H1 (cell line): ENCODE measurements at regions not wholly inside any gene's neighbourhood (a gene's known extent, or its start where the extent isn't known, plus 50 kb on each side); places are given as distances from the start of the nearest gene placed in this dataset.

Experiments used
- CTCF ChIP-seq, 3 experiments: IDR thresholded peaks; 1 replicate in 2 of 3; 2 replicates in 1 of 3; pipeline versions ENCODE4 v1.5.1 to v1.6.1; 2011; ENCODE audit warnings: low read length in 3 of 3, mild to moderate bottlenecking in 3 of 3, inconsistent platforms in 2 of 3, low read depth in 1 of 3, moderate library complexity in 1 of 3; ENCODE audit not compliant: insufficient read depth in 1 of 3; ENCODE audit errors: control extremely low read depth in 1 of 3
- TCF12 ChIP-seq: IDR thresholded peaks from 2 replicates; pipeline ENCODE4 v1.6.1; 2011; ENCODE audit warnings: low read depth, mild to moderate bottlenecking, low read length

- TF ChIP-seq CTCF (IDR thresholded peaks at IDR 0.05; ENCODE audit: control extremely low read depth in 1 of 3, insufficient read depth in 1 of 3, low read depth in 1 of 3, low read length in 3 of 3) (no peak), TCF12 (no peak)
Measured at GRCh38 chr1:181249186-181249585, 160.7 kb downstream of the IER5 start.
